H1 (cell line): ENCODE measurements at regions not wholly inside any gene's neighbourhood (a gene's known extent, or its start where the extent isn't known, plus 50 kb on each side); places are given as distances from the start of the nearest gene placed in this dataset.

Source experiments
- CTCF ChIA-PET: fragments of 300-600 bp; sonication (Branson Sonifier 250); formaldehyde crosslinking; loops from one replicate; lab custom pipeline; 2021; ENCODE audit not compliant: partially characterized antibody; lab: Charles Lee
- POLR2A ChIA-PET: fragments of 300-600 bp; sonication (Branson Sonifier 250); formaldehyde crosslinking; loops from one replicate; lab custom pipeline; 2021; ENCODE audit warnings: inconsistent platforms; ENCODE audit not compliant: partially characterized antibody; lab: Charles Lee
- DNase-seq, 2 experiments: peaks; one replicate each; pipeline versions ENCODE4 v3.0.0 to v3.0.0-alpha.2; 2010 to 2022; ENCODE audit warnings: low spot score in 2 of 2, low read depth in 1 of 2, mixed read lengths in 1 of 2
- FAIRE-seq: peaks from 2 replicates; lab custom pipeline; 2011; peaks lifted over from hg19 to GRCh38; lab: Jason Lieb, UNC
- H2AFZ ChIP-seq: 2 replicates; pipeline ENCODE4 v1.8.1; 2012; ENCODE audit warnings: low read length, inconsistent platforms
- H2AK5ac ChIP-seq: 2 replicates; pipeline ENCODE4 v1.6.1; 2013; ENCODE audit warnings: low read depth, low read length
- H2BK120ac ChIP-seq: replicated peaks from 2 replicates; pipeline ENCODE3; 2013; ENCODE audit warnings: low read depth, low read length, inconsistent platforms
- H2BK12ac ChIP-seq: 2 replicates; pipeline ENCODE4 v1.6.1; 2013; ENCODE audit warnings: low read depth, low read length
- H2BK15ac ChIP-seq: 2 replicates; pipeline ENCODE4 v1.6.1; 2013; ENCODE audit warnings: low read length
- H2BK20ac ChIP-seq: 2 replicates; pipeline ENCODE4 v1.6.1; 2013; ENCODE audit warnings: low read length
- H2BK5ac ChIP-seq: 2 replicates; pipeline ENCODE4 v1.6.1; 2013; ENCODE audit warnings: low read depth, low read length
- H3K14ac ChIP-seq: 2 replicates; pipeline ENCODE4 v1.6.1; 2013; ENCODE audit warnings: inconsistent platforms; ENCODE audit not compliant: insufficient read length
- H3K18ac ChIP-seq: 2 replicates; pipeline ENCODE4 v1.6.1; 2013; ENCODE audit warnings: low read length; ENCODE audit errors: extremely low read depth
- H3K23ac ChIP-seq: 2 replicates; pipeline ENCODE4 v1.6.1; 2013; ENCODE audit warnings: inconsistent platforms; ENCODE audit not compliant: insufficient read length
- H3K23me2 ChIP-seq: 2 replicates; pipeline ENCODE4 v1.6.1; 2013; ENCODE audit warnings: low read depth, low read length
- H3K27ac ChIP-seq: 2 replicates; pipeline ENCODE4 v1.6.1; 2011; ENCODE audit warnings: low read depth, low read length, inconsistent platforms
- H3K27me3 ChIP-seq, 4 experiments: replicated peaks in 1 of 4; 1 replicate in 1 of 4; 2 replicates in 3 of 4; pipeline versions ENCODE4 v1.6.1 to v1.8.1; 2011 to 2013; ENCODE audit warnings: low read length in 3 of 4, mild to moderate bottlenecking in 3 of 4, inconsistent platforms in 2 of 4, mixed read lengths in 2 of 4, moderate library complexity in 1 of 4; ENCODE audit not compliant: control insufficient read depth in 3 of 4, insufficient read depth in 3 of 4; ENCODE audit errors: extremely low read depth in 1 of 4
- H3K36me3 ChIP-seq, 4 experiments: 2 replicates each; pipeline versions ENCODE4 v1.6.1 to v1.8.1; 2011 to 2013; ENCODE audit warnings: mild to moderate bottlenecking in 4 of 4, low read length in 3 of 4, moderate library complexity in 2 of 4, control low read depth in 1 of 4, inconsistent platforms in 1 of 4; ENCODE audit not compliant: insufficient read depth in 4 of 4, control insufficient read depth in 2 of 4
- H3K4ac ChIP-seq: replicated peaks from 2 replicates; pipeline ENCODE3; 2013; ENCODE audit warnings: low read length, low read depth, mixed read lengths, inconsistent platforms; ENCODE audit not compliant: insufficient read length
- H3K4me1 ChIP-seq, 4 experiments: replicated peaks in 1 of 4; 1 replicate in 1 of 4; 2 replicates in 3 of 4; pipeline versions ENCODE4 v1.6.1 to v1.8.1; 2011 to 2013; ENCODE audit warnings: low read length in 3 of 4, inconsistent platforms in 2 of 4, mixed read lengths in 1 of 4; ENCODE audit not compliant: insufficient read depth in 4 of 4, control insufficient read depth in 3 of 4
- H3K4me2 ChIP-seq, 2 experiments: 2 replicates each; pipeline versions ENCODE4 v1.6.1 to v1.8.1; 2011 to 2013; ENCODE audit warnings: low read depth in 2 of 2, low read length in 2 of 2, control low read depth in 1 of 2, inconsistent platforms in 1 of 2, mild to moderate bottlenecking in 1 of 2; ENCODE audit not compliant: insufficient read depth in 1 of 2
- H3K4me3 ChIP-seq, 4 experiments: fragments of 200-600, 300-600 bp in 1 of 4; sonication (generic), shearing (Covaris generic), sonication (Bioruptor Twin) in 1 of 4; 2 replicates each; pipeline versions ENCODE4 v1.5.1 to v1.8.1; 2011 to 2016; ENCODE audit warnings: low read length in 4 of 4, low read depth in 3 of 4, control low read depth in 2 of 4, inconsistent platforms in 2 of 4, mild to moderate bottlenecking in 2 of 4, mixed read lengths in 1 of 4, moderate library complexity in 1 of 4; ENCODE audit not compliant: insufficient read depth in 2 of 4; ENCODE audit errors: extremely low read depth in 1 of 4
- H3K56ac ChIP-seq: replicated peaks from 2 replicates; pipeline ENCODE3; 2013; ENCODE audit warnings: low read depth, mild to moderate bottlenecking, mixed read lengths, low read length, inconsistent platforms; ENCODE audit not compliant: insufficient read length
- H3K79me1 ChIP-seq: 2 replicates; pipeline ENCODE4 v1.6.1; 2013; ENCODE audit warnings: low read depth, low read length, control low read depth
- H3K79me2 ChIP-seq, 2 experiments: 2 replicates each; pipeline versions ENCODE4 v1.6.1 to v1.8.1; 2012 to 2013; ENCODE audit warnings: low read length in 2 of 2, mild to moderate bottlenecking in 2 of 2, inconsistent platforms in 1 of 2; ENCODE audit not compliant: insufficient read depth in 2 of 2, control insufficient read depth in 1 of 2
- H3K9ac ChIP-seq, 4 experiments: replicated peaks in 1 of 4; 1 replicate in 1 of 4; 2 replicates in 3 of 4; pipeline versions ENCODE4 v1.6.1 to v1.8.1; 2011 to 2013; ENCODE audit warnings: low read depth in 3 of 4, low read length in 3 of 4, control low read depth in 2 of 4, mild to moderate bottlenecking in 2 of 4, moderate library complexity in 2 of 4, inconsistent platforms in 1 of 4; ENCODE audit errors: extremely low read depth in 1 of 4
- H3K9me3 ChIP-seq, 2 experiments: 2 replicates each; pipeline versions ENCODE4 v1.6.1 to v1.8.1; 2012 to 2013; ENCODE audit warnings: mild to moderate bottlenecking in 2 of 2, moderate library complexity in 2 of 2, control low read depth in 1 of 2, inconsistent platforms in 1 of 2, low read depth in 1 of 2, low read length in 1 of 2, mixed read lengths in 1 of 2; ENCODE audit not compliant: insufficient read depth in 2 of 2
- H4K20me1 ChIP-seq, 2 experiments: replicated peaks in 1 of 2; 2 replicates each; pipeline versions ENCODE3 to v1.8.1; 2011 to 2013; ENCODE audit warnings: inconsistent platforms in 2 of 2, low read length in 2 of 2, mild to moderate bottlenecking in 1 of 2; ENCODE audit not compliant: insufficient read depth in 2 of 2, control insufficient read depth in 1 of 2
- H4K5ac ChIP-seq: 2 replicates; pipeline ENCODE4 v1.6.1; 2013; ENCODE audit warnings: low read length, low read depth, mixed read lengths, inconsistent platforms; ENCODE audit not compliant: insufficient read length
- H4K8ac ChIP-seq: 2 replicates; pipeline ENCODE4 v1.8.0; 2013; ENCODE audit warnings: mild to moderate bottlenecking, moderate library complexity, low read length, inconsistent platforms; ENCODE audit not compliant: insufficient read depth; ENCODE audit errors: extremely low read depth
- H4K91ac ChIP-seq: replicated peaks from 2 replicates; pipeline ENCODE3; 2013; ENCODE audit warnings: low read length, mixed read lengths, inconsistent platforms; ENCODE audit not compliant: insufficient read length
- E2F6 ChIP-seq: IDR thresholded peaks from 2 replicates; pipeline ENCODE4 v1.6.1; 2012; ENCODE audit warnings: inconsistent platforms
- HDAC2 ChIP-seq, 2 experiments: fragments of 300-600 bp in 1 of 2; sonication (generic) in 1 of 2; IDR thresholded peaks; 2 replicates each; pipeline ENCODE4 v1.6.1; 2011 to 2012; ENCODE audit warnings: low read depth in 2 of 2, low read length in 2 of 2, mild to moderate bottlenecking in 2 of 2, moderate library complexity in 2 of 2, borderline replicate concordance in 1 of 2, inconsistent platforms in 1 of 2
- JUN ChIP-seq: IDR thresholded peaks from 2 replicates; pipeline ENCODE4 v1.6.1; 2011; ENCODE audit warnings: low read depth, mild to moderate bottlenecking, improper control_type of control experiment, low read length
- RFX5 ChIP-seq: IDR thresholded peaks from 2 replicates; pipeline ENCODE4 v1.6.1; 2011; ENCODE audit warnings: low read depth, low read length, improper control_type of control experiment, borderline replicate concordance
- SIRT6 ChIP-seq: IDR thresholded peaks from one replicate; pipeline ENCODE4 v1.7.1; 2012; ENCODE audit warnings: low read length, inconsistent platforms
- TEAD4 ChIP-seq: IDR thresholded peaks from 2 replicates; pipeline ENCODE4 v1.6.1; 2012; ENCODE audit warnings: low read depth, low read length, inconsistent platforms, mixed read lengths
- YY1 ChIP-seq: IDR thresholded peaks from 2 replicates; pipeline ENCODE4 v1.6.1; 2011; ENCODE audit warnings: low read depth, mild to moderate bottlenecking, low read length
- WGBS, 2 experiments: shearing (Covaris generic) in 1 of 2; methylation state at CpG; one replicate each; pipeline versions ENCODE4 v1.1.6 to v1.1.7; 2013 to 2015; ENCODE audit warnings: low lambda C conversion rate in 2 of 2, mixed read lengths in 2 of 2, inconsistent platforms in 1 of 2, low coverage in 1 of 2, missing lambda C conversion rate in 1 of 2; ENCODE audit not compliant: insufficient replicate concordance in 2 of 2, insufficient coverage in 1 of 2, insufficient read length in 1 of 2; ENCODE audit errors: extremely low coverage in 1 of 2, missing lambda C conversion rate in 1 of 2; 5-methylcytosine and 5-hydroxymethylcytosine counted together

- Histone ChIP-seq H4K91ac (no peak overlapping the region), H2BK20ac (no peak overlapping the region), H3K79me1 (no peaks in the 10 kb centered on the region), H4K8ac (no peak overlapping the region; the same call in 1 of the 2 replicates), H2AK5ac (no peak overlapping the region), H3K36me3 (no peaks in the 10 kb centered on the region), H4K5ac (no peak overlapping the region), H3K9ac (no peak overlapping the region), H2BK15ac (no peak overlapping the region), H3K23ac (no peak overlapping the region), H3K27ac (no peak overlapping the region), H3K9me3 (no peaks in the 10 kb centered on the region), H3K4me2 (no peak overlapping the region; a peak in 1 of 4 replicates), H3K56ac (no peak overlapping the region), H3K18ac (peak overlapping the region; percentile 26; the same call in 1 of the 2 replicates), H3K23me2 (no peaks in the 10 kb centered on the region), H2BK12ac (peak overlapping the region; percentile 2; the same call in 1 of the 2 replicates), H2BK120ac (no peak overlapping the region), H2AFZ (peak overlapping the region; percentile 68; the same call in 1 of the 2 replicates), H3K4me1 (peaks cover 0 to 8% (median 2%) of the 10 kb centered on the region in 4 experiments; a peak in 3 of 7 replicates), H4K20me1 (no peaks in the 10 kb centered on the region), H3K79me2 (no peaks in the 10 kb centered on the region), H3K14ac (no peak overlapping the region), H3K4me3 (no peak overlapping the region), H3K4ac (no peak overlapping the region), H3K27me3 (no peaks in the 10 kb centered on the region), H2BK5ac (no peak overlapping the region)
- TF ChIP-seq RFX5 (no peak), SIRT6 (no peak), JUN (no peak), HDAC2 (IDR thresholded peaks at IDR 0.05; ENCODE audit: borderline replicate concordance in 1 of 2, low read depth in 2 of 2, low read length in 2 of 2) (no peak), YY1 (0 out of 2 replicates have a peak, but pooled peaks have one; percentile 37), TEAD4 (peak; percentile 59; the same call in 1 of the 2 replicates), E2F6 (peak; percentile 56; the same call in 1 of the 2 replicates)
- POLR2A ChIA-PET: no interaction called here
- 84% methylated on average over 10 of the region's 10 CpGs; no CpG with 5 or more reads in 1 of the 2 experiments for WGBS, 2 experiments
- DNase-seq: no peak
- CTCF ChIA-PET: interaction anchor here (1.5 kb wide), 2 partner anchors 8 to 24 kb away, joined by 4 to 6 read pairs; no protein-coding TSS in a partner anchor
- no peak for FAIRE-seq
These were observed 348.7 kb downstream of the RPS6KC1 start for GRCh38 chr1:213399695-213400094.
